ENCODE measurements at regions not wholly inside any gene's neighbourhood (a gene's known extent, or its start where the extent isn't known, plus 50 kb on each side); places are given as distances from the start of the nearest gene placed in this dataset.

DNA sequence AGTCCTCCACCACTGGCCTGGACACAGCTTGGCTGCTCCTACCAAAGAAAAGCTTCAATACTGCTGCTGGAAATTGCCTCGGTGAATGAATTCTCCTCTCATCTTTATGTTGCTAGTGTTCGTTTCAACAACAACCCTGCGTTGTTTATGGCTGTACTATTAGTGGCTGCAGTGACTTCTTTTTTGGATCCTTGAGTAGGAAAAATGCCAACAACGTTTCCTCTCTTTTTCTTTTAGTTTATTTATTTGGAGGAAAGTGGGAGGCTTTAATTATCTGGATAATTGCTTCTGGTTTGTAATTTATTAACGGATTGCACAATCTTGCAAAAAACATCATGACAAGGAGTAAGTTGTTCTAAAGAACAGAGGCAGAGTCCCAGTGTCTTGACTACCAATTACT, 464.1 kb upstream of the TRAM1L1 start:
- TF ChIP-seq, protein P1, sequence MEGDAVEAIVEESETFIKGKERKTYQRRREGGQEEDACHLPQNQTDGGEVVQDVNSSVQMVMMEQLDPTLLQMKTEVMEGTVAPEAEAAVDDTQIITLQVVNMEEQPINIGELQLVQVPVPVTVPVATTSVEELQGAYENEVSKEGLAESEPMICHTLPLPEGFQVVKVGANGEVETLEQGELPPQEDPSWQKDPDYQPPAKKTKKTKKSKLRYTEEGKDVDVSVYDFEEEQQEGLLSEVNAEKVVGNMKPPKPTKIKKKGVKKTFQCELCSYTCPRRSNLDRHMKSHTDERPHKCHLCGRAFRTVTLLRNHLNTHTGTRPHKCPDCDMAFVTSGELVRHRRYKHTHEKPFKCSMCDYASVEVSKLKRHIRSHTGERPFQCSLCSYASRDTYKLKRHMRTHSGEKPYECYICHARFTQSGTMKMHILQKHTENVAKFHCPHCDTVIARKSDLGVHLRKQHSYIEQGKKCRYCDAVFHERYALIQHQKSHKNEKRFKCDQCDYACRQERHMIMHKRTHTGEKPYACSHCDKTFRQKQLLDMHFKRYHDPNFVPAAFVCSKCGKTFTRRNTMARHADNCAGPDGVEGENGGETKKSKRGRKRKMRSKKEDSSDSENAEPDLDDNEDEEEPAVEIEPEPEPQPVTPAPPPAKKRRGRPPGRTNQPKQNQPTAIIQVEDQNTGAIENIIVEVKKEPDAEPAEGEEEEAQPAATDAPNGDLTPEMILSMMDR (IDR thresholded peaks at IDR 0.05): no peak
- TF ChIP-seq ZFX (IDR thresholded peaks at IDR 0.05; ENCODE audit: borderline replicate concordance): no peak
